NT2/D1 (cell line): ENCODE measurements at regions not wholly inside any gene's neighbourhood (a gene's known extent, or its start where the extent isn't known, plus 50 kb on each side); places are given as distances from the start of the nearest gene placed in this dataset.

ENCODE experiments used
- SUZ12 ChIP-seq: IDR thresholded peaks from 2 replicates; pipeline ENCODE4 v1.6.1; 2011; ENCODE audit not compliant: insufficient read length, insufficient read depth; ENCODE audit errors: extremely low read depth
- YY1 ChIP-seq: IDR thresholded peaks from 2 replicates; pipeline ENCODE4 v1.6.1; 2011; ENCODE audit not compliant: insufficient read length, insufficient read depth

GRCh38 chr18:44238454-44238853 lies 442.2 kb upstream of the SETBP1 start:
- no peak for TF ChIP-seq YY1
- no peak for TF ChIP-seq SUZ12
